ENCODE measurements at regions not wholly inside any gene's neighbourhood (a gene's known extent, or its start where the extent isn't known, plus 50 kb on each side); places are given as distances from the start of the nearest gene placed in this dataset.
A peak's percentile ranks its signal among the peaks of the same experiment; 100 is the strongest.

DNA sequence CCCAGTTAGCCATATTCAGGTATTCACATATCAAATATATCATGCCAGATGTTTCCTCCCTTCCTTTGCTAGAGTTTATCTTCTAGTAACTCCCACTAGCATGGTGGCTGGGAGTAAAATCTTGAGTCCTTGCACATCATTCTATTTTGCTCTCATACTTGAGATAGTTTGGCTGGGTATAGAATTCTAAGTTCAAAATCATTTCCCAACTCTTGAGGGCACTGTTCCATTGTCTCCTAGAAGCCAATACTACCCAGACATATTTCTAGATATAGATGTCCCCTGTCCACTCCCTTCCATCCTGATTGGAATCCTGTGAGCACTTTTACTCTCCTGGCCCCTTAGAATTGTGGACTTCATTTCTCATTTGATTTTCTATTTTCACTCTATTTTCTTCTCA lies 104.7 kb downstream of the ZFP64 start:
- no peak for TF ChIP-seq CTCF (IDR thresholded peaks at IDR 0.05; ENCODE audit: low read depth, low read length)
- Histone ChIP-seq H3K9me3 (ENCODE audit: severe bottlenecking) (peaks cover 8% of the 10 kb centered on the region), H3K36me3 (no peaks in the 10 kb centered on the region; the same call in 1 of the 2 replicates), H3K4me3 (ENCODE audit: low read depth, low read length) (no peak overlapping the region), H3K27me3 (ENCODE audit: insufficient read depth, low read depth, severe bottlenecking) (no peaks in the 10 kb centered on the region), H3K27ac (no peak overlapping the region)
- DNase-seq: no peak

GRCh38 chr20:52084727-52085126 lies 106.9 kb downstream of the ZFP64 start:
- Histone ChIP-seq H3K4me3 (ENCODE audit: low read depth, low read length) (no peak overlapping the region), H3K36me3 (no peaks in the 10 kb centered on the region; the same call in 1 of the 2 replicates), H3K27me3 (ENCODE audit: insufficient read depth, low read depth, severe bottlenecking) (no peaks in the 10 kb centered on the region), H3K27ac (no peak overlapping the region), H3K9me3 (ENCODE audit: severe bottlenecking) (peaks cover 8% of the 10 kb centered on the region)
- no peak for DNase-seq
- no peak for TF ChIP-seq CTCF (IDR thresholded peaks at IDR 0.05; ENCODE audit: low read depth, low read length)

- Histone ChIP-seq H3K4me3 (ENCODE audit: low read depth, low read length) (no peak overlapping the region), H3K27me3 (ENCODE audit: insufficient read depth, low read depth, severe bottlenecking) (no peaks in the 10 kb centered on the region), H3K9me3 (ENCODE audit: severe bottlenecking) (peaks cover 8% of the 10 kb centered on the region), H3K27ac (no peak overlapping the region), H3K36me3 (no peaks in the 10 kb centered on the region; the same call in 1 of the 2 replicates)
- peak; percentile 58 for DNase-seq
- TF ChIP-seq CTCF (IDR thresholded peaks at IDR 0.05; ENCODE audit: low read depth, low read length): peak; percentile 58
Measured at GRCh38 chr20:52083627-52084232, 107.8 kb downstream of the ZFP64 start.

DNA sequence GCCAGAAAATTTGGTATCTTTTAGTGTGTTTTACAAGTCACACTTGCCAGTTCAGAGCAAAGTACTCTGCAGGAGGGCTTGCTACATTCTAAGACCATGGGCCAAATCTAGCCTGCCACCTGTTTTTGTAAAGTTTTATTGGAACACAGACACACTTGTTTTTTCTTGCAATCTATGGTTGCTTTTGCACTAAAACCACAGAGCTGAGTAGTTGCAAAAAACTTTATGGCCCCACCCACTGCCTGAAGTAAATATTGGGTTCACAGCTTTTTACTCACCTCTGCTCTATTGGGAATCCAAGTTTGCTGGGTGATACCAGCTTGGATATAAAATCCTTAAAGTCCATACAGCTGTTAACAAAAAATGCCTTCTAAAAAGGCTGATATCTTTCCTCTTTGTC lies 109.0 kb downstream of the ZFP64 start:
- no peaks in the 10 kb centered on the region; the same call in 1 of the 2 replicates for H3K36me3 ChIP-seq
- no peaks in the 10 kb centered on the region for H3K27me3 ChIP-seq (ENCODE audit: insufficient read depth, low read depth, severe bottlenecking)
- H3K4me3 ChIP-seq (ENCODE audit: low read depth, low read length): no peak overlapping the region
- no peak overlapping the region for H3K27ac ChIP-seq
- H3K9me3 ChIP-seq (ENCODE audit: severe bottlenecking): peaks cover 8% of the 10 kb centered on the region
- no peak for TF ChIP-seq CTCF (IDR thresholded peaks at IDR 0.05; ENCODE audit: low read depth, low read length)
- DNase-seq: no peak

GRCh38 chr20:52081791-52082190 lies 109.8 kb downstream of the ZFP64 start:
- Histone ChIP-seq H3K4me3 (ENCODE audit: low read depth, low read length) (no peak overlapping the region), H3K27ac (no peak overlapping the region), H3K27me3 (ENCODE audit: insufficient read depth, low read depth, severe bottlenecking) (no peaks in the 10 kb centered on the region), H3K36me3 (no peaks in the 10 kb centered on the region), H3K9me3 (ENCODE audit: severe bottlenecking) (peaks cover 1% of the 10 kb centered on the region)
- no peak for TF ChIP-seq CTCF (IDR thresholded peaks at IDR 0.05; ENCODE audit: low read depth, low read length)
- DNase-seq: no peak

- Histone ChIP-seq H3K36me3 (no peaks in the 10 kb centered on the region), H3K27ac (no peak overlapping the region), H3K9me3 (ENCODE audit: severe bottlenecking) (no peaks in the 10 kb centered on the region), H3K27me3 (ENCODE audit: insufficient read depth, low read depth, severe bottlenecking) (no peaks in the 10 kb centered on the region), H3K4me3 (ENCODE audit: low read depth, low read length) (no peak overlapping the region)
- DNase-seq: no peak
- TF ChIP-seq CTCF (IDR thresholded peaks at IDR 0.05; ENCODE audit: low read depth, low read length): no peak
Measured at GRCh38 chr20:52081066-52081465, 110.5 kb downstream of the ZFP64 start.
